Upper lobe of left lung (tissue), 4 donors: ENCODE measurements at regions not wholly inside any gene's neighbourhood (a gene's known extent, or its start where the extent isn't known, plus 50 kb on each side); places are given as distances from the start of the nearest gene placed in this dataset.

Experiments
- POLR2A ChIP-seq, 4 donors: fragments of 450-650 bp; IDR thresholded peaks; one replicate each; pipeline ENCODE4 v1.5.1; 2016 to 2017; ENCODE audit warnings: antibody characterized with exemption in 4 of 4, mild to moderate bottlenecking in 2 of 4
- TF ChIP-seq, protein P1 (sequence below), 6 experiments: fragments of 450-650 bp in 4 of 6; fragments of 200-600 bp in 2 of 6; sonication (generic) in 2 of 6; IDR thresholded peaks; one replicate each; pipeline ENCODE4 v1.5.1; 2016 to 2019; ENCODE audit warnings: antibody characterized with exemption in 6 of 6

DNA sequence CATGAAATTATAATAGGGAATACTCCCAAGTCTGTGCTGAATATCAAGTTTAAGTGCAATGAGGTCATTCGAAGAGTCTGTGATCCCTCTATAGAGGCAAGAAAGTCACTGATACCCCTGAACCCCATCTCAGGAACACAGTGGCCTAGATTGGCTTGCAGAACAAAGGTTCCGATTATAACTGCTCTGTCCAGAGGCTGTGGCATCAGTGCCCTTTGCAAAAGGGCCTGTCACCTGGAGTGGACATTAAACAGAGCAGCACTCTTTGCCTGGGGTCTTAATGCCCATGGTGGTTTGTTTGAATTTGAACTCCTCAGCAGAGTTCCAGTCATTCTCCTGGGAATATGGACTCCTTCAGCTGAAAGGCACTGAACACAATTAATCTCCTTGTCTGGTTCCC is 93.9 kb upstream of the SLCO3A1 start:
- TF ChIP-seq, protein P1, sequence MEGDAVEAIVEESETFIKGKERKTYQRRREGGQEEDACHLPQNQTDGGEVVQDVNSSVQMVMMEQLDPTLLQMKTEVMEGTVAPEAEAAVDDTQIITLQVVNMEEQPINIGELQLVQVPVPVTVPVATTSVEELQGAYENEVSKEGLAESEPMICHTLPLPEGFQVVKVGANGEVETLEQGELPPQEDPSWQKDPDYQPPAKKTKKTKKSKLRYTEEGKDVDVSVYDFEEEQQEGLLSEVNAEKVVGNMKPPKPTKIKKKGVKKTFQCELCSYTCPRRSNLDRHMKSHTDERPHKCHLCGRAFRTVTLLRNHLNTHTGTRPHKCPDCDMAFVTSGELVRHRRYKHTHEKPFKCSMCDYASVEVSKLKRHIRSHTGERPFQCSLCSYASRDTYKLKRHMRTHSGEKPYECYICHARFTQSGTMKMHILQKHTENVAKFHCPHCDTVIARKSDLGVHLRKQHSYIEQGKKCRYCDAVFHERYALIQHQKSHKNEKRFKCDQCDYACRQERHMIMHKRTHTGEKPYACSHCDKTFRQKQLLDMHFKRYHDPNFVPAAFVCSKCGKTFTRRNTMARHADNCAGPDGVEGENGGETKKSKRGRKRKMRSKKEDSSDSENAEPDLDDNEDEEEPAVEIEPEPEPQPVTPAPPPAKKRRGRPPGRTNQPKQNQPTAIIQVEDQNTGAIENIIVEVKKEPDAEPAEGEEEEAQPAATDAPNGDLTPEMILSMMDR (IDR thresholded peaks at IDR 0.05): no peak
- TF ChIP-seq POLR2A (IDR thresholded peaks at IDR 0.05): no peak
